ENCODE measurements at regions not wholly inside any gene's neighbourhood (a gene's known extent, or its start where the extent isn't known, plus 50 kb on each side); places are given as distances from the start of the nearest gene placed in this dataset.

GRCh38 chr1:175845985-175846384, 102.6 kb upstream of the TNR start:
- no peaks in the 10 kb centered on the region for H3K9me3 Mint-ChIP-seq
- no peaks in the 10 kb centered on the region for H3K36me3 Mint-ChIP-seq
- H3K27me3 Mint-ChIP-seq (ENCODE audit: low read depth) = peaks cover 50% of the 10 kb centered on the region
- H3K27ac Mint-ChIP-seq = no peak overlapping the region
- TF ChIP-seq CTCF (IDR thresholded peaks at IDR 0.05; ENCODE audit: unreplicated experiment) = no peak
- DNase-seq (ENCODE audit: low spot score in 2 of 2, unreplicated experiment in 2 of 2) = no peak
- no peaks in the 10 kb centered on the region for H3K4me1 Mint-ChIP-seq
- H3K4me3 Mint-ChIP-seq = no peak overlapping the region

GRCh38 chr1:175845338-175845737, 101.9 kb upstream of the TNR start:
- no peak for DNase-seq (ENCODE audit: low spot score in 2 of 2, unreplicated experiment in 2 of 2)
- no peak for TF ChIP-seq CTCF (IDR thresholded peaks at IDR 0.05; ENCODE audit: unreplicated experiment)
- H3K27me3 Mint-ChIP-seq (ENCODE audit: low read depth) = peaks cover 49% of the 10 kb centered on the region
- H3K27ac Mint-ChIP-seq = no peak overlapping the region
- peaks cover 2% of the 10 kb centered on the region for H3K4me1 Mint-ChIP-seq
- H3K36me3 Mint-ChIP-seq = no peaks in the 10 kb centered on the region
- H3K4me3 Mint-ChIP-seq = no peak overlapping the region
- H3K9me3 Mint-ChIP-seq = no peaks in the 10 kb centered on the region

- Mint-ChIP-seq H3K9me3 (no peaks in the 10 kb centered on the region), H3K4me3 (no peak overlapping the region), H3K36me3 (no peaks in the 10 kb centered on the region), H3K27ac (no peak overlapping the region), H3K4me1 (peaks cover 6% of the 10 kb centered on the region), H3K27me3 (ENCODE audit: low read depth) (peaks cover 49% of the 10 kb centered on the region)
- no peak for TF ChIP-seq CTCF (IDR thresholded peaks at IDR 0.05; ENCODE audit: unreplicated experiment)
- DNase-seq (ENCODE audit: low spot score in 2 of 2, unreplicated experiment in 2 of 2) = no peak
Measured at GRCh38 chr1:175844877-175845276, 101.5 kb upstream of the TNR start.

- H3K4me1 Mint-ChIP-seq = peaks cover 11% of the 10 kb centered on the region
- H3K27ac Mint-ChIP-seq = no peak overlapping the region
- no peak for DNase-seq (ENCODE audit: low spot score in 2 of 2, unreplicated experiment in 2 of 2)
- H3K36me3 Mint-ChIP-seq = no peaks in the 10 kb centered on the region
- peaks cover 44% of the 10 kb centered on the region for H3K27me3 Mint-ChIP-seq (ENCODE audit: low read depth)
- no peak overlapping the region for H3K4me3 Mint-ChIP-seq
- no peak for TF ChIP-seq CTCF (IDR thresholded peaks at IDR 0.05; ENCODE audit: unreplicated experiment)
- no peaks in the 10 kb centered on the region for H3K9me3 Mint-ChIP-seq
Measured at GRCh38 chr1:175842550-175842949, 99.2 kb upstream of the TNR start.

GRCh38 chr1:175841738-175842187, 98.4 kb upstream of the TNR start:
- DNase-seq (ENCODE audit: low spot score in 2 of 2, unreplicated experiment in 2 of 2) = no peak
- no peak overlapping the region for H3K4me3 Mint-ChIP-seq
- peaks cover 44% of the 10 kb centered on the region for H3K27me3 Mint-ChIP-seq (ENCODE audit: low read depth)

More at GRCh38 chr1:175841738-175842187, 98.4 kb upstream of the TNR start:
- no peak for TF ChIP-seq CTCF (IDR thresholded peaks at IDR 0.05; ENCODE audit: unreplicated experiment)
- Mint-ChIP-seq H3K36me3 (no peaks in the 10 kb centered on the region), H3K4me1 (peaks cover 11% of the 10 kb centered on the region), H3K27ac (no peak overlapping the region), H3K9me3 (no peaks in the 10 kb centered on the region)

Data from mesothelial cell of epicardium (in vitro differentiated cells).